ENCODE measurements at regions not wholly inside any gene's neighbourhood (a gene's known extent, or its start where the extent isn't known, plus 50 kb on each side); places are given as distances from the start of the nearest gene placed in this dataset.
"Not testable (repeated sequence)": the region's sequence is repeated elsewhere in the genome, so short reads cannot be mapped to it uniquely, and the experiment has no call there.

- Mint-ChIP-seq H3K36me3 (peaks cover 1% of the 10 kb centered on the region), H3K27me3 (ENCODE audit: low read depth) (no peaks in the 10 kb centered on the region), H3K4me3 (no peak overlapping the region), H3K27ac (no peak overlapping the region), H3K9me3 (peaks cover 21% of the 10 kb centered on the region), H3K4me1 (no peaks in the 10 kb centered on the region)
- no peak for DNase-seq (ENCODE audit: low spot score in 2 of 2, unreplicated experiment in 2 of 2)
- no peak for TF ChIP-seq CTCF (IDR thresholded peaks at IDR 0.05; ENCODE audit: unreplicated experiment)
These were observed 576.2 kb downstream of the CDH8 start for GRCh38 chr16:61460020-61460419.

GRCh38 chr16:61435346-61435745 lies 600.9 kb downstream of the CDH8 start:
- Mint-ChIP-seq H3K9me3 (peaks cover 9% of the 10 kb centered on the region), H3K27ac (no peak overlapping the region), H3K36me3 (no peaks in the 10 kb centered on the region), H3K27me3 (ENCODE audit: low read depth) (peaks cover 2% of the 10 kb centered on the region), H3K4me1 (peaks cover 28% of the 10 kb centered on the region), H3K4me3 (no peak overlapping the region)
- no peak for DNase-seq (ENCODE audit: low spot score in 2 of 2, unreplicated experiment in 2 of 2)
- no peak for TF ChIP-seq CTCF (IDR thresholded peaks at IDR 0.05; ENCODE audit: unreplicated experiment)

DNA sequence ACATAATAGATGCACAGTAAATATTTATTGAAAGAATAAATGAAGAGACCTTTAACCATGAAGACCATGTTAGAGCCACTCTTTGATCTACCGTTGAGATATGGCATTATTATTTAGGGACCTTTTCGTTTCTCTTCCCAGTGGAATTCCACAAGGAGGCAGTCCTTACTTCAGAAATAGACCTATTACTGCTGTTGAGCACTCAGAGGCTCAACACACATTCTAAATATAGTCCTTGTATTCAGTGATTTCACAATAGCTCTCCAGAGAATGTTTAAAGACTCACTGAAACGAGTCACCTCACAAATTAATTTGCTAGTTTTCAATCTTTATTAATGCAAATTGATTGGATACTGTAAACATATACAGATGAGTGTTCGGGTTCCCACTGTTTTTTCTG lies 603.8 kb downstream of the CDH8 start:
- Mint-ChIP-seq H3K36me3 (no peaks in the 10 kb centered on the region), H3K27ac (no peak overlapping the region)

GRCh38 chr16:61421111-61421510 lies 615.1 kb downstream of the CDH8 start:
- TF ChIP-seq CTCF (IDR thresholded peaks at IDR 0.05; ENCODE audit: unreplicated experiment), result no peak
- no peak overlapping the region for H3K4me3 Mint-ChIP-seq
- no peaks in the 10 kb centered on the region for H3K9me3 Mint-ChIP-seq
- no peak overlapping the region for H3K27ac Mint-ChIP-seq
- no peaks in the 10 kb centered on the region for H3K36me3 Mint-ChIP-seq
- H3K4me1 Mint-ChIP-seq, result peaks cover 7% of the 10 kb centered on the region
- no peak for DNase-seq (ENCODE audit: low spot score in 2 of 2, unreplicated experiment in 2 of 2)
- H3K27me3 Mint-ChIP-seq (ENCODE audit: low read depth), result no peaks in the 10 kb centered on the region

More for the DNA sequence above, 603.8 kb downstream of the CDH8 start:
- H3K27me3 Mint-ChIP-seq (ENCODE audit: low read depth), result no peaks in the 10 kb centered on the region
- TF ChIP-seq CTCF (IDR thresholded peaks at IDR 0.05; ENCODE audit: unreplicated experiment), result no peak
- no peak overlapping the region for H3K4me3 Mint-ChIP-seq
- DNase-seq (ENCODE audit: low spot score in 2 of 2, unreplicated experiment in 2 of 2), result no peak
- no peaks in the 10 kb centered on the region for H3K9me3 Mint-ChIP-seq
- peaks cover 24% of the 10 kb centered on the region for H3K4me1 Mint-ChIP-seq

GRCh38 chr16:61419791-61420190 lies 616.4 kb downstream of the CDH8 start:
- H3K9me3 Mint-ChIP-seq, result no peaks in the 10 kb centered on the region
- H3K36me3 Mint-ChIP-seq, result no peaks in the 10 kb centered on the region
- no peak overlapping the region for H3K27ac Mint-ChIP-seq
- H3K4me3 Mint-ChIP-seq, result no peak overlapping the region
- DNase-seq (ENCODE audit: low spot score in 2 of 2, unreplicated experiment in 2 of 2), result no peak
- TF ChIP-seq CTCF (IDR thresholded peaks at IDR 0.05; ENCODE audit: unreplicated experiment), result no peak
- H3K4me1 Mint-ChIP-seq, result peaks cover 7% of the 10 kb centered on the region
- H3K27me3 Mint-ChIP-seq (ENCODE audit: low read depth), result no peaks in the 10 kb centered on the region

DNA sequence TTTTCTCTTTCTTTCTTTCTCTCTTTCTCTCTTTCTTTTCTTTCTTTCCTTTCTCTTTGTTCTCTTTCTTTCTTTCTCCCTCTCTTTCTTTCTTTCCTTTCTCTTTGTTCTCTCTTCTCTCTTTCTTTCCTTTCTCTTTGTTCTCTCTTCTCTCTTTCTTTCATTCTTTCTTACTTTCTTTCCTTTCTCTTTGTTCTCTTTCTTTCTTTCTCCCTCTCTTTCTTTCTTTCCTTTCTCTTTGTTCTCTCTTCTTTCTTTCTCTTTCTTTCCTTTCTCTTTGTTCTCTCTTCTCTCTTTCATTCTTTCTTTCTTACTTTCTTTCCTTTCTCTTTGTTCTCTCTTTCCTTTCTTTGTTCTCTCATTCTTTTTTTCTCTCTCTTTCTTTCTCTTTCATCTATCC lies 617.4 kb downstream of the CDH8 start:
- not testable (repeated sequence) for H3K9me3 Mint-ChIP-seq; H3K27me3 Mint-ChIP-seq (ENCODE audit: low read depth); H3K4me1 Mint-ChIP-seq; H3K27ac Mint-ChIP-seq; H3K36me3 Mint-ChIP-seq; H3K4me3 Mint-ChIP-seq; DNase-seq (ENCODE audit: low spot score in 2 of 2, unreplicated experiment in 2 of 2)
